AG08395 (cell line): ENCODE measurements at regions not wholly inside any gene's neighbourhood (a gene's known extent, or its start where the extent isn't known, plus 50 kb on each side); places are given as distances from the start of the nearest gene placed in this dataset.
A peak's percentile ranks its signal among the peaks of the same experiment; 100 is the strongest.
"Not testable (repeated sequence)": the region's sequence is repeated elsewhere in the genome, so short reads cannot be mapped to it uniquely, and the experiment has no call there.

Experiments used
- DNase-seq: peaks from one replicate; pipeline ENCODE4 v3.0.0; 2012; ENCODE audit warnings: mixed read lengths, low spot score

GRCh38 chr15:44817797-44818196 lies 81.5 kb downstream of the TRIM69 start:
- DNase-seq = not testable (repeated sequence)

GRCh38 chr15:44819331-44819987 lies 83.1 kb downstream of the TRIM69 start:
- DNase-seq = not testable (repeated sequence)

GRCh38 chr15:44820535-44820934 lies 84.2 kb downstream of the TRIM69 start:
- DNase-seq = not testable (repeated sequence)

- DNase-seq = not testable (repeated sequence)
Observed at GRCh38 chr15:44820967-44821366, 84.6 kb downstream of the TRIM69 start.

GRCh38 chr15:44824277-44825145 lies 88.2 kb downstream of the TRIM69 start:
- DNase-seq = not testable (repeated sequence)

GRCh38 chr15:44826583-44826982 lies 90.3 kb downstream of the TRIM69 start:
- DNase-seq = not testable (repeated sequence)

- DNase-seq = not testable (repeated sequence)
Observed at GRCh38 chr15:44828229-44828914, 92.0 kb downstream of the TRIM69 start.

GRCh38 chr15:44829150-44829549 lies 92.8 kb downstream of the TRIM69 start:
- DNase-seq = not testable (repeated sequence)

- not testable (repeated sequence) for DNase-seq
Observed at GRCh38 chr15:44830692-44831408, 94.5 kb downstream of the TRIM69 start.

- not testable (repeated sequence) for DNase-seq
Observed at GRCh38 chr15:44831409-44831741, 95.0 kb downstream of the TRIM69 start.

GRCh38 chr15:44832133-44832532 lies 95.8 kb downstream of the TRIM69 start:
- DNase-seq = not testable (repeated sequence)

- not testable (repeated sequence) for DNase-seq
Observed at GRCh38 chr15:44833081-44833480, 96.8 kb downstream of the TRIM69 start.

GRCh38 chr15:44833761-44834160 lies 97.4 kb downstream of the TRIM69 start:
- DNase-seq = not testable (repeated sequence)

- not testable (repeated sequence) for DNase-seq
Observed at GRCh38 chr15:44835082-44835481, 98.8 kb downstream of the TRIM69 start.

GRCh38 chr15:44836094-44836493 lies 99.8 kb downstream of the TRIM69 start:
- no peak for DNase-seq

GRCh38 chr15:44838929-44839328 lies 102.6 kb downstream of the TRIM69 start:
- DNase-seq = peak; percentile 22

- DNase-seq = not testable (repeated sequence)
Observed at GRCh38 chr15:44841762-44842161, 105.4 kb downstream of the TRIM69 start.

- DNase-seq = not testable (repeated sequence)
Observed at GRCh38 chr15:44842883-44843282, 106.6 kb downstream of the TRIM69 start.

- not testable (repeated sequence) for DNase-seq
Observed at GRCh38 chr15:44844936-44845335, 108.6 kb downstream of the TRIM69 start.

GRCh38 chr15:44846156-44846555 lies 109.8 kb downstream of the TRIM69 start:
- DNase-seq = not testable (repeated sequence)

- not testable (repeated sequence) for DNase-seq
Observed at GRCh38 chr15:44847555-44847954, 108.9 kb upstream of the TERB2 start.

- not testable (repeated sequence) for DNase-seq
Observed at GRCh38 chr15:44848859-44849258, 107.6 kb upstream of the TERB2 start.
